Neural cell (in vitro differentiated cells): ENCODE measurements at regions not wholly inside any gene's neighbourhood (a gene's known extent, or its start where the extent isn't known, plus 50 kb on each side); places are given as distances from the start of the nearest gene placed in this dataset.

ENCODE experiments used
- H2AFZ ChIP-seq: fragments of 200-600, 300-800 bp; sonication (generic), shearing (Covaris generic); 2 replicates; pipeline ENCODE4 v1.6.0; 2014; ENCODE audit warnings: low read depth, mild to moderate bottlenecking, antibody characterized with exemption, low read length, moderate library complexity
- H3F3A ChIP-seq: fragments of 200-600 bp; shearing (Covaris generic); 2 replicates; pipeline ENCODE4 v1.6.1; 2016; ENCODE audit warnings: mild to moderate bottlenecking, moderate library complexity, mixed read lengths, antibody characterized with exemption, low read length; ENCODE audit not compliant: insufficient read depth, poor library complexity, severe bottlenecking
- H3K27ac ChIP-seq: fragments of 200-600, 300-800 bp; sonication (generic), shearing (Covaris generic); 2 replicates; pipeline ENCODE4 v1.5.1; 2014; ENCODE audit warnings: mild to moderate bottlenecking, low read length, moderate library complexity
- H3K27me3 ChIP-seq: fragments of 300-800, 200-600 bp; sonication (generic), shearing (Covaris generic); 2 replicates; pipeline ENCODE4 v1.6.0; 2014; ENCODE audit warnings: mild to moderate bottlenecking, low read depth, low read length, moderate library complexity; ENCODE audit not compliant: insufficient read depth
- H3K36me3 ChIP-seq: fragments of 300-800, 200-600 bp; sonication (generic), shearing (Covaris generic); 2 replicates; pipeline ENCODE4 v1.5.1; 2014; ENCODE audit warnings: mild to moderate bottlenecking, antibody characterized with exemption, low read length, moderate library complexity; ENCODE audit not compliant: insufficient read depth
- H3K4me2 ChIP-seq: fragments of 300-800, 200-600 bp; sonication (generic), shearing (Covaris generic); 2 replicates; pipeline ENCODE4 v1.6.0; 2014; ENCODE audit warnings: mild to moderate bottlenecking, low read length
- H3K4me3 ChIP-seq: fragments of 300-800, 200-600 bp; sonication (generic), shearing (Covaris generic); 2 replicates; pipeline ENCODE4 v1.5.1; 2014; ENCODE audit warnings: mild to moderate bottlenecking, low read length, moderate library complexity
- H3K79me2 ChIP-seq: fragments of 200-600 bp; shearing (Covaris generic); replicated peaks from 2 replicates; pipeline ENCODE4 v1.6.0; 2014; ENCODE audit warnings: mild to moderate bottlenecking, low read length, moderate library complexity; ENCODE audit not compliant: insufficient read depth
- H3K9ac ChIP-seq: fragments of 300-800, 200-600 bp; sonication (generic), shearing (Covaris generic); 2 replicates; pipeline ENCODE4 v1.6.1; 2016; ENCODE audit warnings: mild to moderate bottlenecking, low read length, mixed read lengths
- H3K9me2 ChIP-seq: fragments of 200-600 bp; shearing (Covaris generic); 2 replicates; pipeline ENCODE4 v1.6.1; 2016; ENCODE audit warnings: mild to moderate bottlenecking, low read length, mixed read lengths; ENCODE audit not compliant: insufficient read depth
- H3K9me3 ChIP-seq: fragments of 200-600, 300-800 bp; sonication (generic), shearing (Covaris generic); 2 replicates; pipeline ENCODE4 v1.6.1; 2016; ENCODE audit warnings: mild to moderate bottlenecking, mixed run types, low read length, moderate library complexity, mixed read lengths
- H4K20me1 ChIP-seq: fragments of 200-600 bp; shearing (Covaris generic); 2 replicates; pipeline ENCODE4 v1.6.1; 2016; ENCODE audit warnings: mild to moderate bottlenecking, mixed run types; ENCODE audit not compliant: insufficient read depth
- CTCF ChIP-seq: fragments of 450-650 bp; IDR thresholded peaks from 2 replicates; pipeline ENCODE4 v1.5.1; 2014; ENCODE audit warnings: antibody characterized with exemption, mild to moderate bottlenecking, moderate library complexity; ENCODE audit not compliant: poor library complexity, severe bottlenecking
- EP300 ChIP-seq: fragments of 450-650 bp; conservative IDR thresholded peaks from 2 replicates; pipeline ENCODE4 v1.6.1; 2014; ENCODE audit warnings: antibody characterized with exemption, mild to moderate bottlenecking, moderate library complexity; ENCODE audit not compliant: poor library complexity, severe bottlenecking
- EZH2 ChIP-seq: fragments of 200-600, 300-800 bp; shearing (Covaris generic), sonication (generic); IDR thresholded peaks from 2 replicates; pipeline ENCODE4 v1.6.1; 2014; ENCODE audit warnings: antibody characterized with exemption, low read length, borderline replicate concordance, mild to moderate bottlenecking; ENCODE audit not compliant: insufficient read depth, poor library complexity, severe bottlenecking
- MXI1 ChIP-seq: fragments of 450-650 bp; conservative IDR thresholded peaks from 2 replicates; pipeline ENCODE4 v1.6.1; 2014; ENCODE audit warnings: antibody characterized with exemption, mild to moderate bottlenecking; ENCODE audit not compliant: poor library complexity, severe bottlenecking
- POLR2AphosphoS5 ChIP-seq: IDR thresholded peaks from 2 replicates; pipeline ENCODE4 v1.6.1; 2012
- RAD21 ChIP-seq: fragments of 450-650 bp; conservative IDR thresholded peaks from 2 replicates; pipeline ENCODE4 v1.6.1; 2014; ENCODE audit warnings: antibody characterized with exemption, mild to moderate bottlenecking, moderate library complexity
- REST ChIP-seq: IDR thresholded peaks from 2 replicates; pipeline ENCODE4 v1.6.1; 2012; ENCODE audit warnings: borderline replicate concordance
- SMC3 ChIP-seq: fragments of 450-650 bp; conservative IDR thresholded peaks from 2 replicates; pipeline ENCODE4 v1.6.1; 2014; ENCODE audit warnings: antibody characterized with exemption, mild to moderate bottlenecking, moderate library complexity; ENCODE audit not compliant: poor library complexity
- TAF1 ChIP-seq: IDR thresholded peaks from 2 replicates; pipeline ENCODE4 v1.6.1; 2012; ENCODE audit warnings: low read depth

- TF ChIP-seq SMC3 (no peak), POLR2AphosphoS5 (no peak), REST (no peak), MXI1 (no peak), RAD21 (no peak), TAF1 (no peak), EZH2 (no peak), CTCF (no peak), EP300 (no peak)
- Histone ChIP-seq H3K27me3 (no peaks in the 10 kb centered on the region), H3K9ac (no peak overlapping the region), H3F3A (no peaks in the 10 kb centered on the region), H3K9me2 (no peaks in the 10 kb centered on the region), H3K9me3 (no peaks in the 10 kb centered on the region), H3K4me2 (no peak overlapping the region), H3K27ac (no peak overlapping the region), H3K36me3 (no peaks in the 10 kb centered on the region), H2AFZ (no peak overlapping the region), H3K4me3 (no peak overlapping the region), H3K79me2 (no peaks in the 10 kb centered on the region), H4K20me1 (no peaks in the 10 kb centered on the region)
Measured at GRCh38 chr16:87140211-87141200, 176.7 kb downstream of the C16orf95 start.

- H3K9me2 ChIP-seq = no peaks in the 10 kb centered on the region
- H3K9me3 ChIP-seq = no peaks in the 10 kb centered on the region
- no peaks in the 10 kb centered on the region for H4K20me1 ChIP-seq
- no peak overlapping the region for H3K27ac ChIP-seq
- H3K4me3 ChIP-seq = no peak overlapping the region
- no peak overlapping the region for H3K4me2 ChIP-seq
- H3K27me3 ChIP-seq = no peaks in the 10 kb centered on the region
- H3K9ac ChIP-seq = no peak overlapping the region
- H3K79me2 ChIP-seq = no peaks in the 10 kb centered on the region
- no peaks in the 10 kb centered on the region for H3F3A ChIP-seq
- no peaks in the 10 kb centered on the region for H3K36me3 ChIP-seq
- no peak overlapping the region for H2AFZ ChIP-seq
- TF ChIP-seq EZH2 = no peak
- TF ChIP-seq SMC3 = no peak
- TF ChIP-seq CTCF = no peak
- no peak for TF ChIP-seq TAF1
- TF ChIP-seq POLR2AphosphoS5 = no peak
- no peak for TF ChIP-seq MXI1
- no peak for TF ChIP-seq EP300
Measured at GRCh38 chr16:87141402-87141801, 175.8 kb downstream of the C16orf95 start.
